GM19463 (cell line): ENCODE measurements at regions not wholly inside any gene's neighbourhood (a gene's known extent, or its start where the extent isn't known, plus 50 kb on each side); places are given as distances from the start of the nearest gene placed in this dataset.

ENCODE experiments used
- ATAC-seq: cut with Tn5 transposase; IDR thresholded peaks from one replicate; pipeline ENCODE4 v1.9.1; 2021; ENCODE audit warnings: mild to moderate bottlenecking, moderate library complexity; ENCODE audit not compliant: unreplicated experiment

DNA sequence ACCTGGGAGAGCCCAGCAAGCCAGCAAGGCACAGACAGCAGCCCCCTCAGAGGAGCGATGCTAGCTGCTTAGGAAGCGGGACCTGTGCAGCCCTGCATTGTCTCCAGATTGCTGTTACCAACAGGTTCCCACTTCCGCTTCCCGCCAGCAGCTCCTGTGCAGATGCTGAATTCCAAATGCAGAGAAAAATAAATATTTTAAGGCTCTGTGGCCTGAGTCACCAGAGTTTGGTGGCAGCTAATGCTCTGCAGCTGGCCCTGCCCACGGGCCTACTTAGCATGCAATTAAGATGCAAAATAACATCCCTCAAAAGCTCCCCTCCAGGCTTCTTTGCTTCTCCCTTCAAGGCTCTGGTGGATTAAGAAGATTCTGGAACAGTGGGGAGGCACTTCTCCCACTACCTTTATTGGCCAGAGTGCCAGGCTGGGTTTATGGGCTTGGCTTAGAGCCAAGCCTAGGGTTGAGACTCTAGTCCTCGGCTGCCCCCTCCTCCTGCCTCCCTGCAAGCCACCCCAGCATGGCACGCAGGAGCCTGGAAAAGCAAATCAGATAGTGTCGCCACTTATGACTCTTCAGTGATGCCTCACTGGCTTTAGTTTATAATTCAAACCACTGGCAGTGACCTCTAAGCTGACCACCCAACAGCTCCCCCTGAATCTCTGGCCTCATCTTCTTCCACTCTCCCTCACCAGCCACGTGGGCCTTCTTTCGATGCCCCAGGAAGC, 207.1 kb upstream of the ZC3H12A start:
- ATAC-seq: no peak

DNA sequence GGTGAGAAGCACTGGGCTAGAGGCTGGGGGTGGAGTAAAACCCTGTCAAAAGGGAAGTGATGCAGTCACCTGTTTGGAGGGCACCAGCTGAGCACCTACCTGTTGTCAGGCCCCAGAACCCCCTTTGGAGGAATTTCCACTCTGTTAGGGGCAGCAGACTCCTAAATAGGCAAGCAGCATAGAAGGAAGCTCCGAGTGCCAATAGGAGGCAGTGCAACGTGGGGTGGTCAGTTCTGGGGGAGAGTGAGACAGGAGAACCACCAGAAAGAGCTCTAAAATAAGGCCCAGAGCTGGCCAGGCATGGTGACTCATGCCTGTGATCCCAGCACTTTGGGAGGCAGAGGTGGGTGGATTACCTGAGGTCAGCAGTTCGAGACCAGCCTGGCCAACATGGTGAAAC, 203.7 kb upstream of the ZC3H12A start:
- no peak for ATAC-seq

DNA sequence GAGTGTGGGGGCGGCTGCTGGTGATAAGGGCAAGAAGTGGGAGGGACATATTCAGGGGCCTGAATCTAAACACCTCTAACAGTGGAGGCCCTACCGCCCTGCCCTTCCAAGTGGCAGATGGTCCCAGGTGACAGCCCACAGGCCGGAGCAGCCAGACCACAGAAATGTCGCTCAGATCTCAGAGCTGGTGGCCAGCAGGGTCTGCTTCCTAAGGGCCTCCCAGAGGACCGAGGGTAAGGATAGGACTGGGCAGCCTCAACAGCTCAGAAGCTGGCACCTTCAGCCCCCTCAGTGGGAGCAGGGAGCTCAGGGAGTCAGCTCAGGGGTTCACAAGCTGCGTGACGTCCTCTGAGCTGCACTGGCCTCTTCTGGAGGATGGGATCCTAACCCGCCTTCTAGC, 201.8 kb upstream of the ZC3H12A start:
- ATAC-seq: no peak

DNA sequence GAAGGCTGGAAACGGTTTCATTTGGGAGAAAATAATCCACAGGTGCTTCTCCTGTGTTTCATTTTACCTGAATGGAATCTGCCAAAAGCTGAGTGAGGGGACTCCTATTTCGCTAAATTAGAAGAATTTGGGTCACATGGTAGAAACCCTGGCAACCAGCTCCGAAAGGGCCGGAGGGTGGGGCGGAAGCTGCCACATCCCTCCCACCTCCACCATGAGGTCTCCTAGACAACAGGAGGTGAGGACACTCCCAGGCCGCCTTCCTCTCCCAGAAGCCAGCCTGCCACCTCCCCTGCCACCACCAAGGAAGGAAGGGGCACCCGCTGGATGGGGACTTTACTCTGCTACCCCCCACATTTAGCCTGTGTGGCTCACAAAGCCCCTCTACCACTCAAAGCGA, 199.9 kb upstream of the ZC3H12A start:
- no peak for ATAC-seq

DNA sequence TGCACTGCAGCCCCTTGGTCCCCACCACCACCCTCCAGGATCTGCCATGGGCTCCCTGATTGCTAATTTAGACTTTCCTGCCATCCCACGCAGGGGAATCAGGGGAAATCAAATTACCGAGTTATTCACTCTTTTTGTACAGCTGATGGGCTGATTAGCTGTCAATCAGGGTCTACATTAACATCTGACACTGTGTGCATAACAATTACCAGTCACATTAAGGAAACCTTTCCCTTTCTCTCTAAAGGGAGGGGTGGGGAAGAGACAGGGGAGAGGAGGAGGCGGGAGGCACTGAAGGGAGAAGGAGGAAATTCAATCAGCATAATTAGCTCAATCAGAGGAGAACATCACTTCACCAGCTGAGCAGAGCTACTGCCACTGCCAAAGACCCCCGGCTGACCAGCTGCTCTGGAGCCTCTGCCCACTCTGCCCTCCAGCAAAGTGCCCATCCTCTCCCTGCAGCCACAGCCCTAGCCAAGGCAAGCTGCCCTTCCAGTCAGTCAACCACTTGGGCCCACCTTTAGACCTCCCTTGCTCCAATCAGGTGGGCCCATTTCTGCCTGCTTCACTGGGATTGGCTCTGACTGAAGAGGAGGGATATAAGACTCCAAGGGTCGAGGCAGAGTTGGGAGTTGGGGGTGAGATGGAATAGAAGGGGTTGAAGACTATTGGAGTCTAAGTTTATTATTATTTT, 199.3 kb upstream of the ZC3H12A start:
- ATAC-seq: no peak

DNA sequence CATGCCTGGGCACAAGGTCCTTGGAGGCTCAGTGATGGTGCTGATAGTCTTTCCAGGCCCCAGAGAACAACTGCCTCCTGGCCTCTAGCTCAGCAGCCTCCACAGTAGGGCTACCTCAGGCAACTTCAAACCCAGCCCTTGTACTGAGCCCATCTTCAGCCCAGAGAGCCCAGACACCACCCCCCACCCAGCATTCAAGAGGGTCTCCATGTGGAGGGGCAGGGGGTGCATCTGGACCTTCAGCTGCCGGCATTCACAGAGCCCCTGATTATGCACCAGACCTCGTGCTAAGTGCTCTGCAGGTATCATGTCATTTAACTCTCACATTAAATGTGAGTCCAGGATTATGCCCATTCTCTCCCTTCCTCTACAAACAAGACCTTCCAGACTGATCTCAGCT, 197.0 kb upstream of the ZC3H12A start:
- ATAC-seq: no peak

DNA sequence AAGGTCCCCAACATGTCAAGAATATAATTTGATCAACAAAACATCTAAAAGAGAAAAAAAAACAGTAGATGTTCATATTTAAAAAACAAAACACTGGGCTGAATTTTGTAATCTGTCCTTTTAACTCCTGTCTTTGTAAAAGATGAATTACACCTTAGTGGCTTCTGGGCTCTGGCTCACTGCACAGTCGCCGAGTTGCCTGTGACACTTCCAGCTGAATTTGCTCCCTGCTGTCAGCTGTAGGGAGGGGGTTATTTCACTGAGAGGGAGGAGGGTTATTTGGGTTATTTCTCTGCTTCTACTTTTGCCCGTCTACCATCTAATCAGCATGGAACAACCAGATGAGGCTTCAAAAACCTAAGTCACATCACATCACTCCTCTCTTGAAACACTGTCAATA, 193.0 kb upstream of the ZC3H12A start:
- ATAC-seq: no peak

DNA sequence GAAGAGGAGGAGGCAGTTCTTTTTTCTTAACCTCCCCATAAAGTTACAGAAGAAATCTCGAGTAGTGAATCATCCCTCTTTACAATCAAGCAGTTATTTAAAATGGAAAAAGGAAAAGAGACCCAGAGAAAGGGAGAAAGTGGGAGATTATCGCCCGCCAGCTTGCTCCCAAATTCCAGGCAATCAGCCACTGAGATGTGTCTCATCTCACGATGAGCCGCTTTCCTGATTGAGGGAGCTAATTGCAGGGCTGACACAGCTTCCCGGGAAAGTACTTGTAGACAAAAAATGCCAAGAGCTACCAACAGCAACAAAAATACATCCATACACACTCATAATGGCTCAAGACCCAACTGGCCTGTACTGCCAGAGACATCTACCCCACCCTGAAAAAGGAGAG, 191.6 kb upstream of the ZC3H12A start:
- ATAC-seq: no peak

DNA sequence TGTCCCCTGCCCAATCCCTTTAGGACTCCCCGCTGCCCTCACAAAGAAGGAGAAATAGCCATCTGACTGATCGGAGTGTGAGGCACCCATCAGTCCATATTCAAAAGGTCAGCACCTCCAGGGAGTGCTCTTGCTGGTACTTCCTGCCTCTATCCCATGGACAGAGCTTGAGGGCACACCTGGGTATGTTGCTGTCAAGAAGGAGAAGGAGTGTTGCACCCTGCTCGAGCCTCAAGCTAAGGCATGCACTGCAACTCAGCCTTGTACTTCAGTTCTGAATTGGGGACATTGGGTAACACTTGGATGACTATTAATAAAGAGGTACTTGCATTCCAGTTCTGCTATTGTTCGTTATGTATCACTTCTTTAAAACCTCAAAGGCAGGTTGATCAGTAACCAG, 190.3 kb upstream of the ZC3H12A start:
- ATAC-seq: no peak

DNA sequence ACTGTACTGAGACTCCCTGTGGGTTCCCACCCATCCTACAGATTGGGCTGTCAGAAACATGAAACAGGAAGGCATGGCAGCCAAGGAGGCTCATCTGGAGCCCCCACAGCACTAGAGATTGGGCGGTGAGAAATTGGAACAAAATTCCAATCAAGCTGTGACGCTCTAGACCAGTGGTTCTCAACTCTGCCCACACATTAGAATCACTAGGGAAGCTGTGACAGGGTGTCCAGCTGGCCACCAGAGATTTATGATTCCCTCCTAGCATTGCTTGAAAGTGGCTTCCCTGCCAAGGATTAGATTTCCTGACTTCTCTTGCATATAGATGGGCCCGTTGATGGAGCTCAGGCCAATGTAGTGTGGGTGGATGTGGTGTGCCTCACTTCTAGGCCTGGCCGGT, 187.5 kb upstream of the ZC3H12A start:
- no peak for ATAC-seq

DNA sequence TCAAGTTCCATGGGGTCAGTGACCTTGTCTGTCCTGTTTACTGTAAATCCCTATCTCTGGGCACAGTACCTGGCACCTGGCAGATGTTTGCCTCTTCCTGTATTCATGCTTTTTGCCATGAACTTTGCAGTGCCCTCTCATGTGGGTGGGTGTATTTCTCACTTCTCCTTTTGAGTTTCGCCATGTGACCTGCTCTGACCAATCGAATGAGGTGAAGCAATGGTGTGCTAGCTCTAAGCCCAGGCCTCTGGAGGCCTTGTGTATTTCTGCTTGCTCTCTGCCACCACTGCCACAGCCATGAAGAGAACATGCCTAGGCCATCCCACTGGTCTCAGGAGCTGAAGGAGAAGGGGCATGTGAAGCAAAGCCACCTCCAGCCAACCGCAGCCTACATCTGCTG, 185.5 kb upstream of the ZC3H12A start:
- ATAC-seq: peak; percentile 98

DNA sequence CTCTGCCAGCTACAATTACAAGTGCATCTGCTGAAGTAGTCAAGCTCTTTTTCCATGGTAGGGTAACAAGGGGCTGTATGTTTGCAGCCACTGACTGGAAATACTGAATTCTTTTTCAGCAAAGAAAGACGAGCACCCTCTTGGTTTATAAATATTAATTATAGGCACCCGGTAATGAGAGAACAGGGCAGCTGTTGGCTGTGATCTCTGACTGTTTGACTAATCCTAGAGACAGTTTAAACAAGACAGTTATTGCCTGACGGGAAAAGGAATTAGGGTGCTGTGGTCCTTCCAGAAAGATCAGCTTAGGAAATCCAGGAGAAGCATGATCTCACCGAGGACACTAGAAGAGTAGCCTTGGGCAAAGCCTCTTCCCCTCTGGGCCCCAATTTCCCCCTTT, 183.7 kb upstream of the ZC3H12A start:
- no peak for ATAC-seq

DNA sequence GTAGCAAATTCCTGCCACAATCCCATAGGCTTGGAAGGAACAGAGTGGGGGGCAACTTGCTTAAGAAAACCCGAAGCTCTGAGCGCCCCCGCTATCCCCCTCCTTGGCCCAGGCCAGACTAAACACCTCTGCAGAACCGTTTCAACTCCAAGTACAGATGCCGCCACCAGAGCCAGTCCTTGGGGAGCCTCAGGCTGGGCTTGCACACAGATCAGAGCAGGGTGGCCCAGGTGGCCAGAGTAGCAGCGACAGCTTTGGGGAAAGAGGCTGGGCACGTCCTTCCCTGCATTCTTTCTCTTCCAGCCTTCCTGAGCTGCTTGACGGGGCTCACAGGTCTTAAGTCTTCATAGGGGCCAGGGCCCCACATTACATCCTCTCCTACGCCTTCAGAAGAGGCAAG, 181.6 kb upstream of the ZC3H12A start:
- ATAC-seq: no peak

DNA sequence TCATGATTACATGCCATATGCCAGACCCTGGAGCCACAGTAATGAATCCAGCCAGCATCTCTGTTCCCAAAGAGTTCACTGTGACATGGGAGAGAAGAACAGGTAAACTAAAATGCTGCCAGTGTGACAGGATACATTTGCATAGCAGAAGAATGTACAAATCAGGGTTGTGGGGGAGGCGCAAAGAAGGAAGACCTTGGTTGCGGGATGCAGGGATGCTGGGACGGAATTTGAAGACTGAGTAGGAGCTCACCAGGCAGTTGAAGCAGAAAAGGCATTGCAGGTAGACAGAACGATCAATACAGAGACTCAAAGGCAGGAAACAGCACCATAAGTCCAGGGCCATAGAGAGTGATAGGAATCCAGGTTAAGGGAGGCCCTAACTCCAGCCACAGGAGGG, 180.3 kb upstream of the ZC3H12A start:
- no peak for ATAC-seq

DNA sequence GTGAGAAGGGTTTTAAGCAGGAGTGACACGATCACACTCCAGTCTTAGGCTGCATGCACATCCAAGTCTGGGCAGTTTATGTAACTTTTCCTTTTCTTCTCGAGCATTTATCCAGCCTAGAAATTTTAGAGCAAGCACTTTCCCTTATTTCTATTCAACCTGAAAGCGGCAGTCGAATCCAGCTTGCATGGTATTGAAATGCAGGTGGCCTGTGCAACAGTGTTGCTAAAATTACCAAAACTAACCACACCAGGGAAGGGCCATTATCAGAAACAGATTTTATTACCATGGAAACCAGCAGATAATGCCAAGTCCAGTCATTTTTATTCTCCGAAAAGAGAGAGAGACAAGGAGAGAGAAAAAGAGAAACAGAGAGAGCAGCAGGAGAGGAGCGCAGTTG, 179.9 kb upstream of the ZC3H12A start:
- ATAC-seq: no peak

DNA sequence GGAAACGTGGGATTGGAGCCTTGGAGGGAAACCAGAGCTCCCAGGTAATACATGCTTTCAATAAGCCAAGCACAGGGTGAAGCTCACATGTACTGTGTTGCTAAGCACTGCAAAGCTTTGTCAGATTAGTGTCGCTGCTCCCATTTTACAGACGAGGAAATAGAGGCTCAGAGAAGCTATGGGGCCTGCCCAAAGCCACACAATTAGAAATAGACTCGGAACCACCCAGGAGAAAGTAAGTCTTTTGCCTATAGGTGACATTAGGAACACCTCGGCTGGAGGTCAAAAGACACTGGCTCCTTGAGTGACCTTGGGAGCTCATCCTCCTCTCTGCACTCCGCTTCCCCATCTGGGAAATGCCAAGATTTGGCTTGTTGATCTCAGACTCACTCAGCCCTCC, 175.6 kb upstream of the ZC3H12A start:
- ATAC-seq: no peak

DNA sequence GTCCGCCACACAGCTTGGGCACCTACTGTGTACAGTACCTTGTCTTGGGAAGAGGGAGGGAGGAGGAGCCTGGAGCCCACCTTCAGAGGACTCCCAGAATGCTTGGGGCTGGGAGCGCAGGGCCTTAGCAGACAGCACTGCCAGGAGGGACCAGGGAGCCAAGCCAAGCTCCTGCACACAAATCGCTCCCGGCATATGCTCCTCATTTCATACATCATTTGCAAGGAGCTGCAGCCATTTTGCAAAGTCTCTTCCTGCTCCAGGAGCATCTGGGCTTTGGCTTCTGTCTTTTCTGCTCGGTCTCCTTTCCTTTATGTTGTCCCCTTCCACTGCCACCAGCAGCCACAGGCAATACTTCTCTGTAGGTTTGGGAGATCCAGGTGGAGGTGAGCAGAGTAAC, 175.2 kb upstream of the ZC3H12A start:
- no peak for ATAC-seq

DNA sequence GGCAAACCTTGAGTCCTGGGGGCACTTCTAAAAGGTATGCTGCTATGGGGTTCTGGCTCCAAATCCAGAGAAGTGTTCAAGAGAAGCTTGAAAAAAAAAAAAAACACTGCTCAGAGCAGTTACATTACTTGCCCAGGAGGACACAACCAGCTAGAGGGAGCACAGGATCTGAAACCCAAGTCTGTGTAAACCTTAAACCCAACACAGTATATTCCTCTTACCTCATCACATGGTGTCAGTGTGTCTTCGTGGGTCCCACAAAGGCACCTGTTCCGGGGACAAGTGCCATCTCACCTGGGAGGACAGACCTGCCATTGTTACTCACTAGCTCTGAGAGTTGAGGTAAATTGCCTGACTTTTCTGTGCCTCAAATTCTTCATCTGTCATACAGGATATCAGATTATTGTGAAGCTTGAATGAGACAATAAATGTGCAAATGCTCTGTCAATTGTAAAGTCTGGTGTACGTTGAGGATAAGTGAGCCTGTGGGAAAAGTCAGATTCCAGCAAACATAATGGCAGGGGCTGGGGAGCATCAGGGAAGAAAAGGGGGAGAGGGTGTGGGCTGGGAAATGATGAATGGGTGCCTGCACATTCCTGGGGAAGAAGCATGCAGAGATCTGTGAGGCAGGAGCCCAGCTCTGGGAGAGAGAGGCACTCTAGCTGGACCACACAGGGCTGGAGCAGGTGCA, 170.4 kb upstream of the ZC3H12A start:
- ATAC-seq: no peak

DNA sequence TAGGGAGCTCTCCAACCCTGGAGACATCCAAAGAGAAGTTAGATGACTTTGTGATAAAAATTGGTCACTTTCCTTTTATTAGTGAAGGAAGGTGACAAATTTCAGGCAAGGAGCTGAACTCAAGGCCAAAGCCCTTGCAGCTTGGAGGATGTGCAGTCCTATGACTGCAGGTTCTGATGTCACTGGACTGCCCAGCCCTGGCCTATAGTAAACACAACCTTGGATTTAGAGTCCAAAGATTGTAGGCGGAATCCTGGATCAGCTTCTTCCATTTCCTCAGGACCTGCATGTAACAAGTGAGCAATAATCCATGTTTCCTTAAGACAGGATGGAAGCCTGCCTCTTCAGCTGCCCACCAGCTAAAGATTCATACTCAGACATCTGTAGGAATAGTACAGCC, 169.3 kb upstream of the ZC3H12A start:
- ATAC-seq: no peak

DNA sequence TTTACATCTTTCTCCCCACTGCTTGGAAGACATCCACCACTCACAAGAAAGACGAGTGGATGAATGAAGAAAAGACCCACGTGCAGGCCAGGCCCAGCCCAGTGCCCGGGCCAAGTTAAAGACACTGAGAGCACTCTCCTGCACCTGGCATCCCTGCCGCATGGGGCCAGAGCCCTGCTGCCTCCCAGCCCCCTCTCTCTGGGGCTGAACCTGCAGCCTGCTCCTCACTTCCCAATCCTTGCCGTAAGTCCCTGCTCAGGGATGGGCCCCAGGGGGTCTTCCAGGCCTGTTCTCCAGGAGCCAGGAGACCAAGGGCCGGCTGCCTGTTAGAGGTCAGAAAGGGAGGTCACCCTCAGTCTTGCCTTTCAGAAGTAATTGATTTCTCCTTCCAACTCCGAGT, 168.5 kb upstream of the ZC3H12A start:
- ATAC-seq: no peak

DNA sequence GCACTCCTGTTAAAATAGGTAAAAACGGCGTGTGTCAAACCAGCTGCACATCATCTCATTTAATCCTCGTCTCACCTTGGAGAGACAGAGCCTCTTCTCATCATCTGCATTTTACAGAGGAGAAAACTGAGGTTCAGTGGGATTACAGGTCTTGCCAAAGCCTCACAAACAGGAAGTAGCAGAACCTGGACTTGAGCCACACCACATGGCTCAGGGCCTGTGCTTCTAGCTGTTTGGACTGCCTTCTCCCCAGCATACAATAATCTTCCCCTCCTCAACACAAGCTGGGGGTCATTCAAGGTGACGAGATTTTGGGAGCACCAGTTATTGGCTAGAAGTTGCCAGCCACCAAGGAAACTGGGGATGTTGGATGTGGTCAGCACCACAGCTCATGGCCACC, 167.9 kb upstream of the ZC3H12A start:
- ATAC-seq: no peak

DNA sequence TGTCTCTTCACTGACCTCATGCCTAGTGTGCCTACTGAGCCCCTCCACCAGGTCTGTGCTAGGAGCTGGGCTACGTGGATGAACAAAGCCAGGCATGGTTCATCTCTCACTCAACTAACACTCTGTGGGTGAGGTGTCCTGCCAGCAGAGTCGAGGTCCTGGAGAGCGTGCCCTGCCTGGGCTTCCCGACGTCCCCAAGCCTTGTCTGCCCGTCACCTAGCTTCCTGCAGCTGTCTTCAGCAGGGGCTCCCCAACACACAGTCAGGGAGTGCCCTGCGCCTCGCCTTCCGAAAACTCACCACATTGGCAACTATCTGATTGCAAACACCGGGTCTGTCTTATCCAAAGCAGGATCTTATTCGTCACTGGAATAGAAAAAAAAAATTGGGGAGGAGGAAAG, 167.5 kb upstream of the ZC3H12A start:
- ATAC-seq: no peak
